Peyer's patch (tissue), 4 donors: ENCODE measurements at regions not wholly inside any gene's neighbourhood (a gene's known extent, or its start where the extent isn't known, plus 50 kb on each side); places are given as distances from the start of the nearest gene placed in this dataset.

Experiments used
- DNase-seq, 3 donors: peaks; one replicate each; pipeline ENCODE4 v3.0.0-alpha.2; 2017 to 2019
- H3K27ac ChIP-seq, 4 donors: fragments of 200-600 bp; sonication (generic); one replicate each; pipeline ENCODE4 v1.5.1; 2016 to 2019
- H3K27me3 ChIP-seq, 2 donors: fragments of 200-600 bp; sonication (generic); one replicate each; pipeline ENCODE4 v1.5.1; 2019
- H3K36me3 ChIP-seq, 3 donors: fragments of 200-600 bp; sonication (generic); one replicate each; pipeline ENCODE4 v1.5.1; 2016 to 2019
- H3K4me1 ChIP-seq, 4 donors: fragments of 200-600 bp; sonication (generic); one replicate each; pipeline ENCODE4 v1.5.1; 2016 to 2019
- H3K4me3 ChIP-seq, 4 donors: fragments of 200-600 bp; sonication (generic); 1 replicate in 3 of 4; 2 replicates in 1 of 4; pipeline ENCODE4 v1.5.1; 2016 to 2019; ENCODE audit warnings: mild to moderate bottlenecking in 1 of 4
- H3K9me3 ChIP-seq, 4 donors: fragments of 200-600 bp; sonication (generic); one replicate each; pipeline ENCODE4 v1.5.1; 2016 to 2019; ENCODE audit warnings: mild to moderate bottlenecking in 1 of 4
- POLR2A ChIP-seq, 2 donors: fragments of 450-650 bp; IDR thresholded peaks; one replicate each; pipeline ENCODE4 v1.5.1; 2017; ENCODE audit warnings: antibody characterized with exemption in 2 of 2, mild to moderate bottlenecking in 2 of 2, moderate library complexity in 2 of 2
- TF ChIP-seq, protein P1 (sequence below), 6 experiments: fragments of 450-650 bp in 4 of 6; fragments of 200-600 bp in 2 of 6; sonication (generic) in 1 of 6; IDR thresholded peaks; one replicate each; pipeline ENCODE4 v1.5.1; 2017 to 2019; ENCODE audit warnings: antibody characterized with exemption in 6 of 6, mild to moderate bottlenecking in 3 of 6, moderate library complexity in 1 of 6

DNA sequence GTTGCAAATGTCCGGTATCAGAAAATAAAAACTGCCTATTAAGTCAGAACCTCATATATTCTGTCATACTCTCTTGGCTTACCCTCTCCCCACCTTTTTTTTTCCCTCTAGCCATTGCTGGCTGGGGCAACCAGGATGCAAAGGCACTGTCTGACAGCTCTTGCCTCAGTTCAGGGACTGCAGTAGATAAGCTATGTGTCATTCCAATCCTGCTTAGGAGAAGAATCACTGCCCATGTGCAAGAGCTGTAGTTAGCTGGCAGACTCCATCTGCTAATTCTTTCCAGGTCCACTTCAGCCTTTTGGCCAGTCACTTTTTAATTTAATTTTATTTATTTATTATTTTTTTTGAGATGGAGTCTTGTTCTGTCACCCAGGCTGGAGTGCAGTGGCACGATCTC lies 895.6 kb upstream of the SLC10A2 start:
- Histone ChIP-seq H3K27me3 (no peaks in the 10 kb centered on the region), H3K9me3 (no peaks in the 10 kb centered on the region), H3K4me3 (no peak overlapping the region), H3K27ac (no peak overlapping the region), H3K36me3 (no peaks in the 10 kb centered on the region), H3K4me1 (no peaks in the 10 kb centered on the region)
- DNase-seq, result no peak
- TF ChIP-seq POLR2A (IDR thresholded peaks at IDR 0.05), result no peak
- TF ChIP-seq, protein P1, sequence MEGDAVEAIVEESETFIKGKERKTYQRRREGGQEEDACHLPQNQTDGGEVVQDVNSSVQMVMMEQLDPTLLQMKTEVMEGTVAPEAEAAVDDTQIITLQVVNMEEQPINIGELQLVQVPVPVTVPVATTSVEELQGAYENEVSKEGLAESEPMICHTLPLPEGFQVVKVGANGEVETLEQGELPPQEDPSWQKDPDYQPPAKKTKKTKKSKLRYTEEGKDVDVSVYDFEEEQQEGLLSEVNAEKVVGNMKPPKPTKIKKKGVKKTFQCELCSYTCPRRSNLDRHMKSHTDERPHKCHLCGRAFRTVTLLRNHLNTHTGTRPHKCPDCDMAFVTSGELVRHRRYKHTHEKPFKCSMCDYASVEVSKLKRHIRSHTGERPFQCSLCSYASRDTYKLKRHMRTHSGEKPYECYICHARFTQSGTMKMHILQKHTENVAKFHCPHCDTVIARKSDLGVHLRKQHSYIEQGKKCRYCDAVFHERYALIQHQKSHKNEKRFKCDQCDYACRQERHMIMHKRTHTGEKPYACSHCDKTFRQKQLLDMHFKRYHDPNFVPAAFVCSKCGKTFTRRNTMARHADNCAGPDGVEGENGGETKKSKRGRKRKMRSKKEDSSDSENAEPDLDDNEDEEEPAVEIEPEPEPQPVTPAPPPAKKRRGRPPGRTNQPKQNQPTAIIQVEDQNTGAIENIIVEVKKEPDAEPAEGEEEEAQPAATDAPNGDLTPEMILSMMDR (IDR thresholded peaks at IDR 0.05), result no peak

DNA sequence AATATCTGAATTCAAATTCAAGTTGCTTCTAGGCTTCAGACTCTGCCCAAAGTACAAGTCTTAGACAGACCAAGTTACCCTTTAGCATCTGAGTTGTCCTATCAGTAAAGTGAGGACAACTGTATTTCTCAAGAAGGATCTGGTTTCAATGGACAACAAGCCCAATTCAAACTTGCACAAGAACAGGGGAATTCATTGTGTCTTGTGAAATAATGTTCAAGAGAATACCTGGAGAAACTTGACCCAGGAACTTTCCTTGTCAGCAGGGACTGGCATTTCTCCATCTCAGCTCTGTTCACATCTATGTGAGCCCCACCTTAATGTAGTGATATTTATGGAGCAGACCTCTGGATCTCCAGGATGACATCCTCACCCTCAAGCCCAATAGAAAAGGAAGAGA lies 894.9 kb upstream of the SLC10A2 start:
- Histone ChIP-seq H3K9me3 (no peaks in the 10 kb centered on the region), H3K36me3 (no peaks in the 10 kb centered on the region), H3K4me3 (no peak overlapping the region), H3K27ac (no peak overlapping the region), H3K4me1 (no peaks in the 10 kb centered on the region), H3K27me3 (no peaks in the 10 kb centered on the region)
- TF ChIP-seq, protein P1 (IDR thresholded peaks at IDR 0.05), result no peak
- no peak for TF ChIP-seq POLR2A (IDR thresholded peaks at IDR 0.05)
- DNase-seq, result no peak

DNA sequence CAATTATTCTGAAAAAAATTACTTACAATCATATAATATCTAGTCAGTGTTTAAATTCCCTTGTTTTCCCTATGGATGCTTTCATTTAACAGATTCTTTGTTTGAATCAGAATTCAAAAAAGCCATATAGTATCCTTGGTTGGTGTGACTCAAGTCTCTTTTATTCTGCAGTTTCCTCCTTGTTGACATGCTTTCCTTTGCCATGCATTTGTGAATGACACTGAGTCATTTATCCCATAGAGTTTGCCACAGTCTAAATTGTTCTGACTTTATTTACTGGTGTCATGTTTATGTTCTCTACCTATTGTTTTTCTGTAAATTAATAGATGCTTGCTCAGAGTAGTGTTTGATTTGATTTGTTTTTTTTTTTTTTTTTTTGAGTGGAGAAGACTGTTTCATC lies 893.8 kb upstream of the SLC10A2 start:
- no peak overlapping the region for H3K4me3 ChIP-seq
- no peaks in the 10 kb centered on the region for H3K4me1 ChIP-seq
- TF ChIP-seq, protein P1 (IDR thresholded peaks at IDR 0.05), result no peak
- no peak for TF ChIP-seq POLR2A (IDR thresholded peaks at IDR 0.05)
- H3K27ac ChIP-seq, result no peak overlapping the region
- no peaks in the 10 kb centered on the region for H3K27me3 ChIP-seq
- H3K9me3 ChIP-seq, result no peaks in the 10 kb centered on the region
- H3K36me3 ChIP-seq, result no peaks in the 10 kb centered on the region
- DNase-seq, result no peak

DNA sequence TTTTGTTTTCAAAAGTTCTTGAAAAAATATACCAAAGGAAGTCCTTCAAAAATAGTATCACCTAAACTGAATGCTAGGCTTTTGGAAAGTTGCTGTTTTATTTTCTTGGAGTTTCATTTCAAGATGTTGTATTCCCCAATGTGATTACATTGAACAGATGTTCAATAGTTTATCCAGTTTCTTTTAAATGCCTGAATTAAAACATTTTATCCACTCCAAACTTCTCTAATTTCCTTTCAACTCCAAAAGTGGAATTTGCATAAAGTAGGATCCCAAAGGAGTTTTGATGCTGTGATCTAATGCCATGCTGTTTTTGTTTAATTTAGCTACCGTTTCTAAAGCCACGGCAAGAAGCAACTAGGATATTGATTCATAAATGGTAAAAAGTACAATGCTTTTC lies 892.5 kb upstream of the SLC10A2 start:
- Histone ChIP-seq H3K27me3 (no peaks in the 10 kb centered on the region), H3K9me3 (no peaks in the 10 kb centered on the region), H3K27ac (no peak overlapping the region), H3K4me1 (no peaks in the 10 kb centered on the region), H3K36me3 (no peaks in the 10 kb centered on the region), H3K4me3 (no peak overlapping the region)
- no peak for DNase-seq
- TF ChIP-seq, protein P1 (IDR thresholded peaks at IDR 0.05), result no peak
- TF ChIP-seq POLR2A (IDR thresholded peaks at IDR 0.05), result no peak

DNA sequence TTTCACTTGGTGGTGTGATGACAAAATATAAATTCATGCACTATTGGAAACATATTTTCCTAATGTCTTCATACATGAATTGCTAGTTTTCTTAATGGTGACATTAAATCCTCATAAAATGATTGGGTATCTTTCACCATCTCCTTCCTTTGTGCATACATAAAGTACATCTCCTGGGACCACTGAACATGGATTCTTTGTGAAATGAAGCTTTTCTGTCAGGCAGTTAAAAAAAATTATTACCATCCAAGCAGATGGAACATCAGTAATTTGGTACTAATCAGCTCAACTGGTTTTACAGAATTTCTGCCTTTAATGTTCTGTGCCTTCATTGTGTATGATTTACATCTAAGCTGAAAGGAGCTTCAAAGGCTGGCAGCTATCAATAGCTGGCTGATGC lies 891.7 kb upstream of the SLC10A2 start:
- H3K27ac ChIP-seq, result no peak overlapping the region
- H3K9me3 ChIP-seq, result no peaks in the 10 kb centered on the region
- DNase-seq, result no peak
- no peak overlapping the region for H3K4me3 ChIP-seq
- H3K4me1 ChIP-seq, result no peaks in the 10 kb centered on the region
- TF ChIP-seq, protein P1 (IDR thresholded peaks at IDR 0.05), result no peak
- TF ChIP-seq POLR2A (IDR thresholded peaks at IDR 0.05), result no peak
- H3K36me3 ChIP-seq, result no peaks in the 10 kb centered on the region
- H3K27me3 ChIP-seq, result no peaks in the 10 kb centered on the region

DNA sequence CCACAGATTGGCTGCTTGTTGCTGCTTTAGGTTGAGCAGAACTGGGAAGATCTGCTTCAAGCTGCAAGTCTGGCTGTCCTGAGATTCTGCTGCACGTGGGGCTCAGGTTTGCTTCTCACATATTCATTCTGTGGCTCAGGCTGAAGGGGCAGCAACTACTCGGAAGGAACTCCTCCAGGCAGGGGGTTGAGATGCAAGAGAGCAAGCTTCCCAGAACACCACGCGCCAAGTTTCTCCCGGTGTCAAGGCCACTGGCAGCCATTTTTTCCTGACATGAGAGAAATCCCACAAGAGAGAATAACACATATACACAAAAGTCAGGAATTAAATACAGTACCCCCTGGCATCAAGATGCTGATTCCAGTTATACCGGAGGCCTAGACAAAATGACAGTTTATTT lies 887.6 kb upstream of the SLC10A2 start:
- TF ChIP-seq, protein P1 (IDR thresholded peaks at IDR 0.05), result no peak
- TF ChIP-seq POLR2A (IDR thresholded peaks at IDR 0.05), result no peak
- no peaks in the 10 kb centered on the region for H3K36me3 ChIP-seq
- H3K27me3 ChIP-seq, result no peaks in the 10 kb centered on the region
- no peak overlapping the region for H3K4me3 ChIP-seq
- H3K4me1 ChIP-seq, result no peaks in the 10 kb centered on the region
- no peak for DNase-seq
- no peaks in the 10 kb centered on the region for H3K9me3 ChIP-seq
- no peak overlapping the region for H3K27ac ChIP-seq
